GM23338 (cell line): ENCODE measurements at regions not wholly inside any gene's neighbourhood (a gene's known extent, or its start where the extent isn't known, plus 50 kb on each side); places are given as distances from the start of the nearest gene placed in this dataset.

Source experiments
- ATAC-seq: fragments of 200-7000 bp; cut with Tn5 transposase; 3 replicates; pipeline ENCODE4 v1.9.1; 2020
- DNase-seq: peaks from one replicate; pipeline ENCODE4 v3.0.0-alpha.2; 2015; ENCODE audit warnings: low spot score
- H2AFZ ChIP-seq: fragments of 200-600 bp; sonication (generic); 2 replicates; pipeline ENCODE4 v1.8.0; 2016; ENCODE audit warnings: antibody characterized with exemption, mild to moderate bottlenecking, moderate library complexity
- H3F3A ChIP-seq: fragments of 200-600 bp; sonication (generic); replicated peaks from 2 replicates; pipeline ENCODE4 v1.8.0; 2017; ENCODE audit warnings: antibody characterized with exemption, mixed run types, low read depth
- H3K27ac ChIP-seq: fragments of 200-600 bp; sonication (generic); 2 replicates; pipeline ENCODE4 v1.6.1; 2016; ENCODE audit warnings: low read depth
- H3K27me3 ChIP-seq: fragments of 200-600 bp; sonication (generic); 2 replicates; pipeline ENCODE4 v1.8.0; 2016; ENCODE audit warnings: mild to moderate bottlenecking, mixed run types, moderate library complexity; ENCODE audit not compliant: insufficient read depth
- H3K36me3 ChIP-seq: fragments of 200-600 bp; sonication (generic); 2 replicates; pipeline ENCODE4 v1.8.0; 2016; ENCODE audit warnings: mild to moderate bottlenecking; ENCODE audit not compliant: insufficient read depth
- H3K4me1 ChIP-seq: fragments of 200-600 bp; sonication (generic); 2 replicates; pipeline ENCODE4 v1.8.0; 2016; ENCODE audit warnings: mild to moderate bottlenecking, moderate library complexity; ENCODE audit not compliant: insufficient read depth
- H3K4me2 ChIP-seq: fragments of 200-600 bp; sonication (generic); 2 replicates; pipeline ENCODE4 v1.7.1; 2017; ENCODE audit warnings: mixed run types
- H3K4me3 ChIP-seq: fragments of 200-600 bp; sonication (generic); 2 replicates; pipeline ENCODE4 v1.6.1; 2016; ENCODE audit warnings: mixed run types
- H3K79me2 ChIP-seq: fragments of 200-600 bp; sonication (generic); replicated peaks from 2 replicates; pipeline ENCODE4 v1.8.0; 2017; ENCODE audit warnings: mild to moderate bottlenecking; ENCODE audit not compliant: insufficient read depth
- H3K9me2 ChIP-seq: fragments of 200-600 bp; sonication (generic); 2 replicates; pipeline ENCODE4 v1.8.0; 2017; ENCODE audit not compliant: insufficient read depth
- H4K20me1 ChIP-seq: fragments of 200-600 bp; sonication (generic); replicated peaks from 2 replicates; pipeline ENCODE4 v1.8.0; 2017; ENCODE audit warnings: mild to moderate bottlenecking; ENCODE audit not compliant: insufficient read depth
- H3K27ac Mint-ChIP-seq: 2 replicates; pipeline ENCODE4 v1.8.0; 2020; ENCODE audit warnings: inconsistent platforms, mild to moderate bottlenecking, moderate library complexity, mixed read lengths
- H3K27me3 Mint-ChIP-seq: 3 replicates; pipeline ENCODE4 v1.8.0; 2022; ENCODE audit warnings: low read depth, mild to moderate bottlenecking, moderate library complexity, mixed read lengths, inconsistent platforms; ENCODE audit not compliant: insufficient read depth, poor library complexity
- H3K36me3 Mint-ChIP-seq: 3 replicates; pipeline ENCODE4 v1.8.0; 2021; ENCODE audit warnings: low read depth, mild to moderate bottlenecking, inconsistent platforms, moderate library complexity, mixed read lengths
- H3K4me1 Mint-ChIP-seq: 3 replicates; pipeline ENCODE4 v1.8.0; 2020; ENCODE audit warnings: mild to moderate bottlenecking, inconsistent platforms, mixed read lengths
- H3K4me3 Mint-ChIP-seq: 3 replicates; pipeline ENCODE4 v1.8.0; 2021; ENCODE audit warnings: moderate library complexity, mild to moderate bottlenecking, inconsistent platforms, mixed read lengths
- H3K9me3 Mint-ChIP-seq: 3 replicates; pipeline ENCODE4 v1.8.0; 2020; ENCODE audit warnings: moderate library complexity, mild to moderate bottlenecking, inconsistent platforms, mixed read lengths
- CREB1 ChIP-seq: fragments of 250-450 bp; sonication (Bioruptor Pico); IDR thresholded peaks from 2 replicates; pipeline ENCODE4 v1.5.0; 2020; ENCODE audit warnings: low read depth, mild to moderate bottlenecking, moderate library complexity
- ETS1 ChIP-seq: IDR thresholded peaks from 2 replicates; pipeline ENCODE4 v1.6.1; 2016; ENCODE audit warnings: antibody characterized with exemption
- EZH2 ChIP-seq: fragments of 200-600 bp; sonication (generic); IDR thresholded peaks from one replicate; pipeline ENCODE4 v1.8.0; 2017; ENCODE audit warnings: antibody characterized with exemption, mild to moderate bottlenecking, low read depth; ENCODE audit not compliant: unreplicated experiment
- EZH2phosphoT487 ChIP-seq: fragments of 200-600 bp; sonication (generic); IDR thresholded peaks from one replicate; pipeline ENCODE4 v1.8.1; 2018; ENCODE audit warnings: antibody characterized with exemption; ENCODE audit not compliant: unreplicated experiment
- JUNB ChIP-seq: IDR thresholded peaks from one replicate; pipeline ENCODE4 v1.6.1; 2016; ENCODE audit warnings: antibody characterized with exemption; ENCODE audit not compliant: unreplicated experiment
- NANOG ChIP-seq: IDR thresholded peaks from 2 replicates; pipeline ENCODE4 v1.6.1; 2016; ENCODE audit warnings: antibody characterized with exemption, borderline replicate concordance
- POLR2AphosphoS5 ChIP-seq: IDR thresholded peaks from 2 replicates; pipeline ENCODE4 v1.6.1; 2016; ENCODE audit warnings: antibody characterized with exemption, low read depth
- REST ChIP-seq: IDR thresholded peaks from one replicate; pipeline ENCODE4 v1.6.1; 2018; ENCODE audit warnings: antibody characterized with exemption; ENCODE audit not compliant: unreplicated experiment
- STAT1 ChIP-seq: IDR thresholded peaks from one replicate; pipeline ENCODE4 v1.6.1; 2016; ENCODE audit warnings: antibody characterized with exemption; ENCODE audit not compliant: unreplicated experiment
- ZNF114 ChIP-seq: fragments of 250-450 bp; sonication (Bioruptor Pico); IDR thresholded peaks from 2 replicates; pipeline ENCODE4 v1.5.0; 2020; ENCODE audit warnings: mild to moderate bottlenecking, moderate library complexity
- ZNF331 ChIP-seq: fragments of 250-450 bp; sonication (Bioruptor Pico); IDR thresholded peaks from 2 replicates; pipeline ENCODE4 v1.5.0; 2020; ENCODE audit warnings: low read depth, mild to moderate bottlenecking, moderate library complexity
- TF ChIP-seq, protein P1 (sequence below), 2 experiments: fragments of 200-600 bp in 1 of 2; sonication (generic) in 1 of 2; conservative IDR thresholded peaks; 2 replicates each; pipeline versions ENCODE4 v1.5.1 to v1.6.1; 2016 to 2017; ENCODE audit warnings: antibody characterized with exemption in 2 of 2, low read depth in 2 of 2, mild to moderate bottlenecking in 2 of 2, moderate library complexity in 1 of 2
- TF ChIP-seq, protein P2 (sequence below): fragments of 250-450 bp; sonication (Bioruptor Pico); IDR thresholded peaks from 2 replicates; pipeline ENCODE4 v1.5.0; 2020; ENCODE audit warnings: mild to moderate bottlenecking, moderate library complexity

DNA sequence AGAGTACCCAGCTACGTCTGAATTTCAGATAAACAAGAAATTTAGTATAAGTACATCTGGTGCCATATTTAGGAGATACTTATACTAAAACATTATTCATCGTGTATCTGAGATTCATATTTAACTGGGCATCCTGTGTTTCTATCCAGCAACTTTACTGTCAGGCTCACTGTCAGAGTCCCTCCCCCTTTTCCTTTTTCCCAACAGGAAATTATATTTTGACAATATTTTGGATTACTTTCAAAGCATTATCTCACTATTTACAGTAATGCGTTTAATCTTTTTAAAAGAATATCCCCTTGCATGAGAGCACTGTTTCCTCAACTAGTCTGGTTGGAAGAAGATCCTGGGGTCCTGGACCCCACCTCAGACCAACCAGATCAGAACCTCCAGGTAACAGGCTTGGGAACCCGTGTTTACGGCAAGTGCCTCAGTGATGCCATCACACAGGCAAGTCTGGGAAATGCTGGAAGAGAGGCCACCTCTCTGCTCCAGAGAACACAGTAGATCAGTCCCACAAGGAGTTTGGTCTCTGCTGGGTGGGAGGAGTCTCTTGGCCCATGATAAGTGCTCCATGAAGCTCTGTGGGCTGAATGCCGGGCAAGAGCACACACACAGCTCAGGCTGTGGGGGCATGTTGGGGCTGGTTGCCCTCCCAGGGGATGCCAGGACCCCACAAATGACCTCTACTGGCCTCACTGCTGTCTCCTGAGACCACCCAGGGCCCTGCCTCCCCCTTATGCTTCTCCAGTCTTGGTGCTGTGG, 84.2 kb upstream of the UXS1 start:
- H3K27me3 ChIP-seq, result no peaks in the 10 kb centered on the region
- no peak overlapping the region for H2AFZ ChIP-seq
- Mint-ChIP-seq H3K9me3 (peaks cover 6% of the 10 kb centered on the region), H3K4me1 (peaks cover 8% of the 10 kb centered on the region; the same call in 2 of the 3 replicates), H3K4me3 (no peak overlapping the region), H3K36me3 (peaks cover 8% of the 10 kb centered on the region; the same call in 2 of the 3 replicates), H3K27ac (no peak overlapping the region), H3K27me3 (peaks cover 2% of the 10 kb centered on the region)
- no peaks in the 10 kb centered on the region for H3K79me2 ChIP-seq
- DNase-seq (no peak), ATAC-seq (no peak)
- H3K9me2 ChIP-seq, result no peaks in the 10 kb centered on the region
- H3K36me3 ChIP-seq, result no peaks in the 10 kb centered on the region
- H3K4me3 ChIP-seq, result no peak overlapping the region
- TF ChIP-seq REST (no peak), ZNF114 (no peak), JUNB (no peak), EZH2 (no peak), POLR2AphosphoS5 (no peak), ETS1 (no peak), CREB1 (CRISPR knock-in tag) (no peak), EZH2phosphoT487 (no peak), NANOG (no peak), STAT1 (no peak), ZNF331 (CRISPR knock-in tag) (no peak)
- TF ChIP-seq, protein P1, sequence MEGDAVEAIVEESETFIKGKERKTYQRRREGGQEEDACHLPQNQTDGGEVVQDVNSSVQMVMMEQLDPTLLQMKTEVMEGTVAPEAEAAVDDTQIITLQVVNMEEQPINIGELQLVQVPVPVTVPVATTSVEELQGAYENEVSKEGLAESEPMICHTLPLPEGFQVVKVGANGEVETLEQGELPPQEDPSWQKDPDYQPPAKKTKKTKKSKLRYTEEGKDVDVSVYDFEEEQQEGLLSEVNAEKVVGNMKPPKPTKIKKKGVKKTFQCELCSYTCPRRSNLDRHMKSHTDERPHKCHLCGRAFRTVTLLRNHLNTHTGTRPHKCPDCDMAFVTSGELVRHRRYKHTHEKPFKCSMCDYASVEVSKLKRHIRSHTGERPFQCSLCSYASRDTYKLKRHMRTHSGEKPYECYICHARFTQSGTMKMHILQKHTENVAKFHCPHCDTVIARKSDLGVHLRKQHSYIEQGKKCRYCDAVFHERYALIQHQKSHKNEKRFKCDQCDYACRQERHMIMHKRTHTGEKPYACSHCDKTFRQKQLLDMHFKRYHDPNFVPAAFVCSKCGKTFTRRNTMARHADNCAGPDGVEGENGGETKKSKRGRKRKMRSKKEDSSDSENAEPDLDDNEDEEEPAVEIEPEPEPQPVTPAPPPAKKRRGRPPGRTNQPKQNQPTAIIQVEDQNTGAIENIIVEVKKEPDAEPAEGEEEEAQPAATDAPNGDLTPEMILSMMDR (conservative IDR thresholded peaks at IDR 0.05; ENCODE audit: low read depth in 2 of 2), result no peak
- TF ChIP-seq, protein P2, sequence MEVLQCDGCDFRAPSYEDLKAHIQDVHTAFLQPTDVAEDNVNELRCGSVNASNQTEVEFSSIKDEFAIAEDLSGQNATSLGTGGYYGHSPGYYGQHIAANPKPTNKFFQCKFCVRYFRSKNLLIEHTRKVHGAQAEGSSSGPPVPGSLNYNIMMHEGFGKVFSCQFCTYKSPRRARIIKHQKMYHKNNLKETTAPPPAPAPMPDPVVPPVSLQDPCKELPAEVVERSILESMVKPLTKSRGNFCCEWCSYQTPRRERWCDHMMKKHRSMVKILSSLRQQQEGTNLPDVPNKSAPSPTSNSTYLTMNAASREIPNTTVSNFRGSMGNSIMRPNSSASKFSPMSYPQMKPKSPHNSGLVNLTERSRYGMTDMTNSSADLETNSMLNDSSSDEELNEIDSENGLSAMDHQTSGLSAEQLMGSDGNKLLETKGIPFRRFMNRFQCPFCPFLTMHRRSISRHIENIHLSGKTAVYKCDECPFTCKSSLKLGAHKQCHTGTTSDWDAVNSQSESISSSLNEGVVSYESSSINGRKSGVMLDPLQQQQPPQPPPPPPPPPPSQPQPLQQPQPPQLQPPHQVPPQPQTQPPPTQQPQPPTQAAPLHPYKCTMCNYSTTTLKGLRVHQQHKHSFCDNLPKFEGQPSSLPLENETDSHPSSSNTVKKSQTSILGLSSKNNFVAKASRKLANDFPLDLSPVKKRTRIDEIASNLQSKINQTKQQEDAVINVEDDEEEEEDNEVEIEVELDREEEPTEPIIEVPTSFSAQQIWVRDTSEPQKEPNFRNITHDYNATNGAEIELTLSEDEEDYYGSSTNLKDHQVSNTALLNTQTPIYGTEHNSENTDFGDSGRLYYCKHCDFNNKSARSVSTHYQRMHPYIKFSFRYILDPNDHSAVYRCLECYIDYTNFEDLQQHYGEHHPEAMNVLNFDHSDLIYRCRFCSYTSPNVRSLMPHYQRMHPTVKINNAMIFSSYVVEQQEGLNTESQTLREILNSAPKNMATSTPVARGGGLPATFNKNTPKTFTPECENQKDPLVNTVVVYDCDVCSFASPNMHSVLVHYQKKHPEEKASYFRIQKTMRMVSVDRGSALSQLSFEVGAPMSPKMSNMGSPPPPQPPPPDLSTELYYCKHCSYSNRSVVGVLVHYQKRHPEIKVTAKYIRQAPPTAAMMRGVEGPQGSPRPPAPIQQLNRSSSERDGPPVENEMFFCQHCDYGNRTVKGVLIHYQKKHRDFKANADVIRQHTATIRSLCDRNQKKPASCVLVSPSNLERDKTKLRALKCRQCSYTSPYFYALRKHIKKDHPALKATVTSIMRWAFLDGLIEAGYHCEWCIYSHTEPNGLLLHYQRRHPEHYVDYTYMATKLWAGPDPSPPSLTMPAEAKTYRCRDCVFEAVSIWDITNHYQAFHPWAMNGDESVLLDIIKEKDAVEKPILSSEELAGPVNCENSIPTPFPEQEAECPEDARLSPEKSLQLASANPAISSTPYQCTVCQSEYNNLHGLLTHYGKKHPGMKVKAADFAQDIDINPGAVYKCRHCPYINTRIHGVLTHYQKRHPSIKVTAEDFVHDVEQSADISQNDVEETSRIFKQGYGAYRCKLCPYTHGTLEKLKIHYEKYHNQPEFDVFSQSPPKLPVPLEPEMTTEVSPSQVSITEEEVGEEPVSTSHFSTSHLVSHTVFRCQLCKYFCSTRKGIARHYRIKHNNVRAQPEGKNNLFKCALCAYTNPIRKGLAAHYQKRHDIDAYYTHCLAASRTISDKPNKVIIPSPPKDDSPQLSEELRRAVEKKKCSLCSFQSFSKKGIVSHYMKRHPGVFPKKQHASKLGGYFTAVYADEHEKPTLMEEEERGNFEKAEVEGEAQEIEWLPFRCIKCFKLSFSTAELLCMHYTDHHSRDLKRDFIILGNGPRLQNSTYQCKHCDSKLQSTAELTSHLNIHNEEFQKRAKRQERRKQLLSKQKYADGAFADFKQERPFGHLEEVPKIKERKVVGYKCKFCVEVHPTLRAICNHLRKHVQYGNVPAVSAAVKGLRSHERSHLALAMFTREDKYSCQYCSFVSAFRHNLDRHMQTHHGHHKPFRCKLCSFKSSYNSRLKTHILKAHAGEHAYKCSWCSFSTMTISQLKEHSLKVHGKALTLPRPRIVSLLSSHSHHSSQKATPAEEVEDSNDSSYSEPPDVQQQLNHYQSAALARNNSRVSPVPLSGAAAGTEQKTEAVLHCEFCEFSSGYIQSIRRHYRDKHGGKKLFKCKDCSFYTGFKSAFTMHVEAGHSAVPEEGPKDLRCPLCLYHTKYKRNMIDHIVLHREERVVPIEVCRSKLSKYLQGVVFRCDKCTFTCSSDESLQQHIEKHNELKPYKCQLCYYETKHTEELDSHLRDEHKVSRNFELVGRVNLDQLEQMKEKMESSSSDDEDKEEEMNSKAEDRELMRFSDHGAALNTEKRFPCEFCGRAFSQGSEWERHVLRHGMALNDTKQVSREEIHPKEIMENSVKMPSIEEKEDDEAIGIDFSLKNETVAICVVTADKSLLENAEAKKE, result no peak
- H3F3A ChIP-seq, result no peaks in the 10 kb centered on the region
- no peak overlapping the region for H3K4me2 ChIP-seq
- no peaks in the 10 kb centered on the region for H4K20me1 ChIP-seq
- no peak overlapping the region for H3K27ac ChIP-seq
- H3K4me1 ChIP-seq, result no peaks in the 10 kb centered on the region
